ENCODE measurements at regions not wholly inside any gene's neighbourhood (a gene's known extent, or its start where the extent isn't known, plus 50 kb on each side); places are given as distances from the start of the nearest gene placed in this dataset.

DNA sequence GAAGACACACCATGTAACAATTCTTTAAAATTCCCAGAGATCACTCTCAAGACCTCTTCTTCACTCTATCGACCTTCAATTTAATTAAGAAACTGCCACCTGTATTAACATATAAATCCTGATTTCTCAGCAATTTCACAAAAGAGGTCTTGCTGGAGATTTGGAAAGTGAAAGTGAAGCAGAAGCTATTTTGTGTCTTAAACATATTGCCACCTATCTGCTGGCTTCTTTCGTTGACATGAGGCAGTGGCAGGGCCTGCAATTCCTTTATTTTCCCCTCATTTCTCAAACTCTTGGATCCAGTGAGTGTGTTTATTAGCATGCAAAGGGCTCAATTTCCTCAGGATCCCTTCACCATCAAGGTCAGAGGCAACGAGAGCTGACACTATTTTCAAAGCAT lies 780.2 kb upstream of the SLITRK1 start:
- TF ChIP-seq, protein P1, sequence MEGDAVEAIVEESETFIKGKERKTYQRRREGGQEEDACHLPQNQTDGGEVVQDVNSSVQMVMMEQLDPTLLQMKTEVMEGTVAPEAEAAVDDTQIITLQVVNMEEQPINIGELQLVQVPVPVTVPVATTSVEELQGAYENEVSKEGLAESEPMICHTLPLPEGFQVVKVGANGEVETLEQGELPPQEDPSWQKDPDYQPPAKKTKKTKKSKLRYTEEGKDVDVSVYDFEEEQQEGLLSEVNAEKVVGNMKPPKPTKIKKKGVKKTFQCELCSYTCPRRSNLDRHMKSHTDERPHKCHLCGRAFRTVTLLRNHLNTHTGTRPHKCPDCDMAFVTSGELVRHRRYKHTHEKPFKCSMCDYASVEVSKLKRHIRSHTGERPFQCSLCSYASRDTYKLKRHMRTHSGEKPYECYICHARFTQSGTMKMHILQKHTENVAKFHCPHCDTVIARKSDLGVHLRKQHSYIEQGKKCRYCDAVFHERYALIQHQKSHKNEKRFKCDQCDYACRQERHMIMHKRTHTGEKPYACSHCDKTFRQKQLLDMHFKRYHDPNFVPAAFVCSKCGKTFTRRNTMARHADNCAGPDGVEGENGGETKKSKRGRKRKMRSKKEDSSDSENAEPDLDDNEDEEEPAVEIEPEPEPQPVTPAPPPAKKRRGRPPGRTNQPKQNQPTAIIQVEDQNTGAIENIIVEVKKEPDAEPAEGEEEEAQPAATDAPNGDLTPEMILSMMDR (IDR thresholded peaks at IDR 0.05; ENCODE audit: borderline replicate concordance, extremely low read depth, low read length, poor library complexity, severe bottlenecking): no peak
- TF ChIP-seq EZH2 (IDR thresholded peaks at IDR 0.05; ENCODE audit: borderline replicate concordance, low read depth, low read length, severe bottlenecking): no peak
